ENCODE measurements at regions not wholly inside any gene's neighbourhood (a gene's known extent, or its start where the extent isn't known, plus 50 kb on each side); places are given as distances from the start of the nearest gene placed in this dataset.

- TF ChIP-seq EP300 (IDR thresholded peaks at IDR 0.05) (no peak), POLR2A (IDR thresholded peaks at IDR 0.05) (no peak)
- TF ChIP-seq, protein P1, sequence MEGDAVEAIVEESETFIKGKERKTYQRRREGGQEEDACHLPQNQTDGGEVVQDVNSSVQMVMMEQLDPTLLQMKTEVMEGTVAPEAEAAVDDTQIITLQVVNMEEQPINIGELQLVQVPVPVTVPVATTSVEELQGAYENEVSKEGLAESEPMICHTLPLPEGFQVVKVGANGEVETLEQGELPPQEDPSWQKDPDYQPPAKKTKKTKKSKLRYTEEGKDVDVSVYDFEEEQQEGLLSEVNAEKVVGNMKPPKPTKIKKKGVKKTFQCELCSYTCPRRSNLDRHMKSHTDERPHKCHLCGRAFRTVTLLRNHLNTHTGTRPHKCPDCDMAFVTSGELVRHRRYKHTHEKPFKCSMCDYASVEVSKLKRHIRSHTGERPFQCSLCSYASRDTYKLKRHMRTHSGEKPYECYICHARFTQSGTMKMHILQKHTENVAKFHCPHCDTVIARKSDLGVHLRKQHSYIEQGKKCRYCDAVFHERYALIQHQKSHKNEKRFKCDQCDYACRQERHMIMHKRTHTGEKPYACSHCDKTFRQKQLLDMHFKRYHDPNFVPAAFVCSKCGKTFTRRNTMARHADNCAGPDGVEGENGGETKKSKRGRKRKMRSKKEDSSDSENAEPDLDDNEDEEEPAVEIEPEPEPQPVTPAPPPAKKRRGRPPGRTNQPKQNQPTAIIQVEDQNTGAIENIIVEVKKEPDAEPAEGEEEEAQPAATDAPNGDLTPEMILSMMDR (IDR thresholded peaks at IDR 0.05): no peak
These were observed 91.7 kb downstream of the SLC10A2 start for GRCh38 chr13:102974317-102975087.
